H7 (cell line): ENCODE measurements at regions not wholly inside any gene's neighbourhood (a gene's known extent, or its start where the extent isn't known, plus 50 kb on each side); places are given as distances from the start of the nearest gene placed in this dataset.

Experiments used
- DNase-seq: peaks from one replicate; pipeline ENCODE4 v3.0.0; 2012
- H3K27me3 ChIP-seq: 2 replicates; pipeline ENCODE4 v1.6.0; 2011; ENCODE audit warnings: mild to moderate bottlenecking, low read length; ENCODE audit not compliant: control insufficient read depth, insufficient read depth
- H3K36me3 ChIP-seq: replicated peaks from 2 replicates; pipeline ENCODE4 v1.5.1; 2011; ENCODE audit warnings: low read length; ENCODE audit not compliant: control insufficient read depth, insufficient read depth
- H3K4me3 ChIP-seq: 2 replicates; pipeline ENCODE4 v1.5.1; 2011; ENCODE audit warnings: low read depth, mild to moderate bottlenecking, control low read depth, low read length, moderate library complexity; ENCODE audit not compliant: insufficient read depth

GRCh38 chr12:60920841-60921495 lies 1325.1 kb downstream of the SLC16A7 start:
- Histone ChIP-seq H3K4me3 (no peak overlapping the region), H3K27me3 (no peaks in the 10 kb centered on the region), H3K36me3 (no peaks in the 10 kb centered on the region)
- DNase-seq, result no peak

DNA sequence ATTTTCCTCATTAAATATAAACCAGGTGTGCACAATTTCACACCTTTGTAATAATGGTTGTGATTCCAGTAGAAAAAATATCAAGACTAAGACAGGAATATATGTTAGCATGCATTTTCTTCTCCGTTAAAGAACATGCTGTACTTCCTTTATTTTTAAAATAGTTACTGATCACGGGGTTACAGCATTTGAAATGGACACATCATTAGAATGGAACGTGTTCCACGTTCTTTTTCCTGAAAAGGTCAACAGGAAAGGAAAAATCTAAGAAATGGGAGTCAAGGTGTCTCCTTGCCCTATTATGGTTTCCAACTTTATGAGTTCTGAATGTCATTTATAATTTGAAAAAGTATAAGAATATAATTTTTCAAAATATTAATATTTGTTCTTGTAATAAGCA lies 1325.7 kb downstream of the SLC16A7 start:
- Histone ChIP-seq H3K4me3 (no peak overlapping the region), H3K36me3 (no peaks in the 10 kb centered on the region), H3K27me3 (no peaks in the 10 kb centered on the region)
- DNase-seq, result no peak

DNA sequence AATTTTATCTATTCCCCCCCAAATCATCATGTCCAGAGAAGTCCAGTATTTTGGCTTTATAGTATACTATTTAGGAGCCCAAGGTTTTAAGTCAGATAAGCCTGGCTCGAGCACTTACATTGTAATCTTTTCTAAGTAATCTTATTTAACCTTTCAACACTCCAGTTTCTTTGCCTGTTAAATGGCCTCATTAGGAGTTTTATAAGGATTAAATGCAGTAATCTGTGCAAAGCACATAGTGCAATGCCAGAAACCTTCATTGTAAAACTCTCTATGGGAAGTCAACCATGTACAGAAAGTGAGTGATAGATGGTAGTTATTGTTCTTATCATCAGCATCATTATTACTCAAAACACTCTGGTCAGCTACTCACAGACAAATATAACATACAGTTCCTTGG lies 1330.4 kb downstream of the SLC16A7 start:
- Histone ChIP-seq H3K27me3 (no peaks in the 10 kb centered on the region), H3K4me3 (no peak overlapping the region), H3K36me3 (no peaks in the 10 kb centered on the region; the same call in 1 of the 2 replicates)
- no peak for DNase-seq

DNA sequence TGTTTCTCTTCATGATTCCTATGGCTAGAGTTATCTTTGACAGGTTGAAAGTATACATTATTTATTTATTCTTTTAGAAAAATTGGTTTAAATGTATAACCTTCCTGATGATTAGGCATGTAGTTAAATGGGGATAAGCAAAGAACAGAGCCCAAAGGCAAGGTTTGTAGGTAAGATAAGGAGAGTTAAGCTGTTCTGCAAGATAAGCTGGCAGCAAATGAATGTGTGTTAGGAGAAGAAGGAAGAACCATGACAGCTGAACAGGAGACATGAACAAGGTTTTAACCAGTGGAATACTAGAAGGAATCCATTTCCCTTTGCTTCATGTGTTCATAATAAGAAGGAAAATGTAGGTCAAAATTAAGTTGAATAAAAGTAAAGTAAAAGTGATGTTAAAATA lies 1330.1 kb upstream of the USP15 start:
- no peak for DNase-seq
- no peak overlapping the region for H3K4me3 ChIP-seq

GRCh38 chr12:60935981-60936761 lies 1324.0 kb upstream of the USP15 start:
- Histone ChIP-seq H3K27me3 (no peaks in the 10 kb centered on the region), H3K4me3 (no peak overlapping the region), H3K36me3 (no peaks in the 10 kb centered on the region)
- peak; percentile 1 for DNase-seq

More for the DNA sequence above, 1330.1 kb upstream of the USP15 start:
- Histone ChIP-seq H3K27me3 (no peaks in the 10 kb centered on the region), H3K36me3 (no peaks in the 10 kb centered on the region; the same call in 1 of the 2 replicates)

DNA sequence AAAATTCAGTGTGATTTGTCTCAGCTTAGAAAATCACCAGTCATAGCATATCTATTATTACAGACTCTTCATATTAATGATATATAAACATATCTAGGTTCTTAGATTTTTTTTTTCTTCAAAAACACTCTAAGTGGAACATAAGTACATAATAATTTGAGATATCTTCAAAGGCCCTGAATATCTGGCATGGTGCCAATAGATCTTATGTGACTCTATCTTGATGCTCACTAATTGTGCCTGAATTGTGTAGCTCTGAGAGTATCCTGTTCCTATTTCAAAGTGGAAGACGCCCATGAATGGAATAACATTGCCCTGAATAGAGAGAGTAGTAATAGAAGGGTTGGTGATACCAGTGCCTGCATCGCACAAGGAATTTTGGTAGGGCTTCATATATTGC lies 1312.7 kb upstream of the USP15 start:
- Histone ChIP-seq H3K4me3 (no peak overlapping the region), H3K36me3 (no peaks in the 10 kb centered on the region), H3K27me3 (no peaks in the 10 kb centered on the region)
- no peak for DNase-seq

DNA sequence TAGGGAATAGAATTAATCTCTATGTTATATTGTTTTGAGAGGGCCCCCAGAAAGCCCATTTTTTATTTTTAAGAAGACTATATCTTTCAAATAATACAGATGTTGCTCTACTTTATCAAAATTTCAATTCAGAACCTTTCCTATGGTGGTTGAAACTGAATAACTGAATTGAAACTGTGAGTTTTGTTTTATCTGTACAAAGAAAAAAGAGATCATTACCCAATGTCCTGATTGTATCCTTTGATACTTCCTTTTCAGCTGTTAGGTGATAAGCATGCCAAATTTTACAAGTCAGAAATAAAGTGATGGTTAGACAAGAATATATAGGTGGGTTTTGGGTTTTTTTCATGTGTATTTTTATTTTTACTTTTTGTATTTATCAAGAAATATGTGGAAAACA lies 1293.1 kb upstream of the USP15 start:
- Histone ChIP-seq H3K4me3 (no peak overlapping the region), H3K27me3 (no peaks in the 10 kb centered on the region), H3K36me3 (no peaks in the 10 kb centered on the region)
- DNase-seq, result no peak

- H3K27me3 ChIP-seq, result no peaks in the 10 kb centered on the region
- no peak for DNase-seq
- no peaks in the 10 kb centered on the region for H3K36me3 ChIP-seq
Measured at GRCh38 chr12:60977966-60978365, 1282.2 kb upstream of the USP15 start.

GRCh38 chr12:60980558-60980957 lies 1279.6 kb upstream of the USP15 start:
- H3K27me3 ChIP-seq, result no peaks in the 10 kb centered on the region
- H3K36me3 ChIP-seq, result no peaks in the 10 kb centered on the region
- no peak for DNase-seq
- no peak overlapping the region for H3K4me3 ChIP-seq

More at GRCh38 chr12:60977966-60978365, 1282.2 kb upstream of the USP15 start:
- no peak overlapping the region for H3K4me3 ChIP-seq

DNA sequence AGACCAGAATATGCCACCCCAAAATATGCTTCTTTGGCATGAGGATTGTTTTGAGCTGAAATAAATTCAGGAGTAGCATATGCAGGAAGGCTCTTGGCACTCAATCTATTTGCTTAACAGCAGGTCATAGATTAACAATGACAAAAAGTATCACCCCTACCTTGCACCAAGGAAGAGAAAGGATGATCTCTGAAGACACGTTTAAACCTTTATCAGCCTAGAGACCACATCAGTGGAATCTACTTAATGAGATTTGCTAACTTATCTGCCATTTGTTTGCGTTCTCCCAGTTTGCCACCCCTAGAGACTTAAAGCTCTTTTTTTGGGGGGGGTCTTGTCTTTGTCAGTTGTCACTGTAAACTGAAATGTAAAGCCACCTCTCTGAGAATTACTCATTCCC lies 1278.7 kb upstream of the USP15 start:
- Histone ChIP-seq H3K4me3 (no peak overlapping the region), H3K27me3 (no peaks in the 10 kb centered on the region), H3K36me3 (no peaks in the 10 kb centered on the region)
- no peak for DNase-seq

DNA sequence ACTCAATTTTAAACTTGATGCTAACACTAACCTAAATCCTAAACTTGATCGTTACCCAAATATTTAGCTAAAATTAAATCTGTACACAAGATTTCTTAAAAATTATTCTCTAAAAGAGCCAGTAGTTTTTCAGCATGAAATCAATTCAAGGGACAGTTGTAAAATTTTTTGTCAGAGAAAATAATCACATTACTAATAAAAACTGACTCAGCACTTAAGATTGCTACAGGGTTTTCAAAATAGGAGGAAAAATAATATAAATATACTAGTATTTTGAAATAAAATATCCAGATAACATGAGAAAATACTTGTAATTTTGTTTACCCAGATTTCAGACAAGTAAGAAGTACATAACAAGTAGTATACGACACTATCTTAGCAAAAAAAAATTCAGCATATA lies 1268.1 kb upstream of the USP15 start:
- no peak overlapping the region for H3K4me3 ChIP-seq
- DNase-seq, result no peak
- no peaks in the 10 kb centered on the region for H3K36me3 ChIP-seq
- no peaks in the 10 kb centered on the region for H3K27me3 ChIP-seq

GRCh38 chr12:60995256-60995825 lies 1264.9 kb upstream of the USP15 start:
- Histone ChIP-seq H3K27me3 (no peaks in the 10 kb centered on the region), H3K4me3 (no peak overlapping the region), H3K36me3 (no peaks in the 10 kb centered on the region)
- no peak for DNase-seq

GRCh38 chr12:60997869-60998378 lies 1262.3 kb upstream of the USP15 start:
- Histone ChIP-seq H3K27me3 (no peaks in the 10 kb centered on the region), H3K4me3 (no peak overlapping the region), H3K36me3 (no peaks in the 10 kb centered on the region)
- DNase-seq, result no peak

DNA sequence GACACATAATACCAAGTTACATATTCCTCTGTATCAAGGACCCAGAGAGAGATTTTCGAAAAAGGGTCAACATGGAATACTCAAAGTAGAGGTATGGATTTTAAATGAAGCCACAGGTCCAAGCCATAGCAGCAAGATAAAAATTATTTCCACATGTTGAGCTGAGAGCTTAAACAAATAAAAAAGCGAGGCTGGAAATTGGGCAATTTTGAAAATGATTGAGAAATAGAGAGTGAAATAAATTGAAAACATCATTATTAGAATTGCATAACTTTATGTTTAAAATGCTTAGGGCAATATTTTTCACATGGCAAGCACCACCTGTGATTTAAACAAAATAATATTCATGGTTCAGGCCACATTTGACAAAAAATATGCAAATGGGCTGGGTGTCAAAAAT lies 1251.0 kb upstream of the USP15 start:
- no peak overlapping the region for H3K4me3 ChIP-seq
- no peak for DNase-seq
- H3K36me3 ChIP-seq, result no peaks in the 10 kb centered on the region
- no peaks in the 10 kb centered on the region for H3K27me3 ChIP-seq
